Pancreas (tissue), 10 donors: ENCODE measurements at regions not wholly inside any gene's neighbourhood (a gene's known extent, or its start where the extent isn't known, plus 50 kb on each side); places are given as distances from the start of the nearest gene placed in this dataset.
A peak's percentile ranks its signal among the peaks of the same experiment; 100 is the strongest.

ENCODE experiments used
- ATAC-seq, 4 donors: fragments of 200-7000 bp; cut with Tn5 transposase; one replicate each; pipeline versions ENCODE4 v1.8.0 to v1.9.1; 2020; ENCODE audit warnings: mild to moderate bottlenecking in 4 of 4, moderate library complexity in 4 of 4
- DNase-seq, 6 donors: peaks; one replicate each; pipeline ENCODE4 v3.0.0-alpha.2; 2020
- FAIRE-seq: peaks from 2 replicates; lab custom pipeline; 2012; peaks lifted over from hg19 to GRCh38; lab: Jason Lieb, UNC
- H3K27ac ChIP-seq, 4 donors: fragments of 200-600 bp; sonication (generic); 1 replicate in 3 of 4; 2 replicates in 1 of 4; pipeline versions ENCODE4 v1.5.0 to v1.8.0; 2020
- H3K27me3 ChIP-seq, 4 donors: fragments of 200-600 bp; one replicate each; pipeline ENCODE4 v1.8.0; 2021
- H3K36me3 ChIP-seq, 3 donors: fragments of 200-600 bp; sonication (generic) in 1 of 3; one replicate each; pipeline versions ENCODE4 v1.5.0 to v1.8.0; 2020 to 2021
- H3K4me1 ChIP-seq, 3 donors: fragments of 200-600 bp; one replicate each; pipeline ENCODE4 v1.8.0; 2021
- H3K4me3 ChIP-seq, 4 donors: fragments of 200-600 bp; sonication (generic) in 2 of 4; one replicate each; pipeline versions ENCODE4 v1.5.0 to v1.8.0; 2020 to 2021
- H3K9me3 ChIP-seq, 4 donors: fragments of 200-600 bp; one replicate each; pipeline ENCODE4 v1.8.0; 2021
- WGBS, 2 donors: extraction: QIAGEN DNeasy Blood & Tissue Kit; methylation state at CpG; one replicate each; pipeline ENCODE4 v1.1.7; 2013; 5-methylcytosine and 5-hydroxymethylcytosine counted together
- intact Hi-C, 3 donors: fragments of 100-400 bp; cut with DNase I; formaldehyde crosslinking; loops; one replicate each; pipeline versions ENCODE4 v1.11.1 to v1.14.2; 2022
- TF ChIP-seq, protein P1 (sequence below), 4 donors: fragments of 200-600 bp; sonication (generic) in 3 of 4; IDR thresholded peaks; one replicate each; pipeline versions ENCODE4 v1.5.0 to v1.8.0; 2021; ENCODE audit warnings: antibody characterized with exemption in 4 of 4
- donor health status: healthy with polysubstance abuse.
- donor health status: DM: no; HTN: no; CAD: no; lungs with moderate emphysema.
- donor health status: DM: no; HTN: no; CAD: no.
- donor health status: control.
- donor health status: control.
- donor health status: Bipolar disorder and iron deficiency.
- donor health status: DM: yes; HTN: yes; CAD: no.
- donor health status: DM: no; HTN: no; CAD: no.
- donor health status: DM: no; HTN: no; CAD: no.
- donor health status: DM: yes; HTN: yes; CAD: no.

DNA sequence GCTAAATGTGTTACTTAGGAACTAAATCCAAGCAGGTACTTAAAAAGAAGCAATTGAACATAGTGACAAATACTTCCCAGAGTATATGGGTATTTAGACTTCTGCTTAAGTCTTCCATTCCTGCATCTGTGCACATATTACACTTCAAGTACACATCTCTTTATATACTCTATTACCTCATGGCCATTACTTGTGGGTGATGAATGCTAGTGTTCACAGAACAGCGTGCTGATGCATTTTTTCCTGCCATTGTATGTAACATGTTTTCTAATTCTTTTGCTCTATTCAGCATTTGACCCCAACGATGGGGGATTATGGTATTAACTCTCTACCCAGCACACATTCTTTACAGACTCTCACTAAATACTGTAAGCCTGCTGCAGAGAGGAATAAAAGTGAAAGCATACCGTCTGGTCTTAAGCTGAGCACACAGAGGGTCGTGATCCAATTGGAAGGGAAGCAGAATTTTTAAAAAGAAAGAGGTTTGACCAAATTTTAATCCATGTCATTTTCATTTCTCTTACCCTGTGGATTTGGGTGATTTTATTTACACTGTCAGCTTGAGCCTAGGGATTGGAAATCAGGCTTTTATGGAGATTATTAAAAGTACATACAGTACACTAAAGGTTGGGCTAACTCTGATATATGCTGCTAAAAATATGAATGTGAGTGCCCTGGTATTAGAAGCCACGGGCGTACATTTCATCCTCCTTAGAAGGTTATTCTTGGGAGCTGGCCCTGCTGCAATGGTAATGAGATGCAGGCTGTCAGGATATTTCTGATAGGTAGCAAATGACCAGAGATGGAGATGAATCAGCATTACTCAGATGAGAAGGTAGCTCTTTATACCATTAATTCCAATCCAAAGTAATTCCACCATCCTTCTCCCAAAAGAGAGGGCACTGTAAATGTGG, 95.5 kb upstream of the PROX1 start:
- H3K27me3 ChIP-seq = peaks cover 0 to 3% (median 0%) of the 10 kb centered on the region in 4 donors
- 74 to 80% methylated on average over 6 of the region's 6 CpGs for WGBS, 2 donors
- H3K36me3 ChIP-seq = no peaks in the 10 kb centered on the region
- FAIRE-seq (no peak), ATAC-seq (no peak), DNase-seq (no peak)
- no peaks in the 10 kb centered on the region for H3K4me1 ChIP-seq
- H3K4me3 ChIP-seq = no peak overlapping the region
- intact Hi-C loops = no loop called here
- no peaks in the 10 kb centered on the region for H3K9me3 ChIP-seq
- no peak overlapping the region for H3K27ac ChIP-seq
- TF ChIP-seq, protein P1, sequence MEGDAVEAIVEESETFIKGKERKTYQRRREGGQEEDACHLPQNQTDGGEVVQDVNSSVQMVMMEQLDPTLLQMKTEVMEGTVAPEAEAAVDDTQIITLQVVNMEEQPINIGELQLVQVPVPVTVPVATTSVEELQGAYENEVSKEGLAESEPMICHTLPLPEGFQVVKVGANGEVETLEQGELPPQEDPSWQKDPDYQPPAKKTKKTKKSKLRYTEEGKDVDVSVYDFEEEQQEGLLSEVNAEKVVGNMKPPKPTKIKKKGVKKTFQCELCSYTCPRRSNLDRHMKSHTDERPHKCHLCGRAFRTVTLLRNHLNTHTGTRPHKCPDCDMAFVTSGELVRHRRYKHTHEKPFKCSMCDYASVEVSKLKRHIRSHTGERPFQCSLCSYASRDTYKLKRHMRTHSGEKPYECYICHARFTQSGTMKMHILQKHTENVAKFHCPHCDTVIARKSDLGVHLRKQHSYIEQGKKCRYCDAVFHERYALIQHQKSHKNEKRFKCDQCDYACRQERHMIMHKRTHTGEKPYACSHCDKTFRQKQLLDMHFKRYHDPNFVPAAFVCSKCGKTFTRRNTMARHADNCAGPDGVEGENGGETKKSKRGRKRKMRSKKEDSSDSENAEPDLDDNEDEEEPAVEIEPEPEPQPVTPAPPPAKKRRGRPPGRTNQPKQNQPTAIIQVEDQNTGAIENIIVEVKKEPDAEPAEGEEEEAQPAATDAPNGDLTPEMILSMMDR (IDR thresholded peaks at IDR 0.05) = no peak

DNA sequence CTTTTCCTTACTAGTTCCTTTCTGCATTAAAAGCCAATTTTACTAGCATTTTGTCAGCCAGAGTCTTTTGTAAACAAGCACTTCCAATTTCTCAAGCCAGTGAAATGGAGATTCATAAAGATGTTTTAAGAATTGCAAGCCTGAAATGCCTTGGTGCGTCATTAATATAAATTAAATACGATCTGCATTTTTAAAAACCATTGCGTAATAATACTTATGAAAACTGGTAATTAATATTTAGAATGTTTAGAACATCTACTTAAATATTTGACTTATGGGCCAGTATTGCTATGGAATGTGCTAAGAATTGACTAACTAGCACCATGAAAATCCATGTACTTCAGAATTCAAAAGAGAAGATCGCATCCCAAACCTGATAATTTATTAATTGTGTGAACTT, 89.1 kb upstream of the PROX1 start:
- 92 to 98% methylated on average over 4 of the region's 4 CpGs for WGBS, 2 donors
- H3K4me1 ChIP-seq = no peaks in the 10 kb centered on the region
- intact Hi-C loops = no loop called here
- FAIRE-seq (no peak), ATAC-seq (no peak), DNase-seq (no peak)
- peaks cover 0 to 3% (median 0%) of the 10 kb centered on the region in 4 donors for H3K27me3 ChIP-seq
- TF ChIP-seq, protein P1 (IDR thresholded peaks at IDR 0.05) = no peak
- H3K36me3 ChIP-seq = no peaks in the 10 kb centered on the region
- no peaks in the 10 kb centered on the region for H3K9me3 ChIP-seq
- no peak overlapping the region for H3K27ac ChIP-seq
- no peak overlapping the region for H3K4me3 ChIP-seq

DNA sequence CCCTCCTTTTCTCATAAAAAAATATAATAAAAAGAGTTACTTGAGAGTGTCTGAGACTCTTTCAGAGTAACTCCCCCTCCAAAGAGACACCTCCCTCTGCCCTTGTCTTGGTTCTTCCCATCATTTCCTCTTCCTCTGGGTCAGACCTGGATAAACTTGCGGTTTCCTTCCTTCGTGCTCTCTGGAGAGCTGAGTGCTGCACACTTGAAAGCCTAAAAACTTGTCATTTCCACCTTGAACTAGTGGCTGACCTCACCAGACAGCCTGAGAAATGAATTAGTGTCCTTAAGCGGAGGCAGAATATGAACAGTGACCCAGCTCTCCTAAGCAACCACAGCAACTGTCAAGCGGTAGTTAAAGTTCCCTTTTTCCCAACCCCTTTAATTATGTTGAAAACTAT, 88.4 kb upstream of the PROX1 start:
- Histone ChIP-seq H3K4me1 (no peaks in the 10 kb centered on the region), H3K36me3 (no peaks in the 10 kb centered on the region), H3K27ac (no peak overlapping the region), H3K27me3 (peaks cover 0 to 3% (median 0%) of the 10 kb centered on the region in 4 donors), H3K4me3 (no peak overlapping the region), H3K9me3 (no peaks in the 10 kb centered on the region)
- WGBS, 2 donors = 83 to 87% methylated on average over 4 of the region's 4 CpGs
- TF ChIP-seq, protein P1 (IDR thresholded peaks at IDR 0.05) = no peak
- ATAC-seq = no peak
- DNase-seq = no peak
- no peak for FAIRE-seq
- intact Hi-C loops = no loop called here

DNA sequence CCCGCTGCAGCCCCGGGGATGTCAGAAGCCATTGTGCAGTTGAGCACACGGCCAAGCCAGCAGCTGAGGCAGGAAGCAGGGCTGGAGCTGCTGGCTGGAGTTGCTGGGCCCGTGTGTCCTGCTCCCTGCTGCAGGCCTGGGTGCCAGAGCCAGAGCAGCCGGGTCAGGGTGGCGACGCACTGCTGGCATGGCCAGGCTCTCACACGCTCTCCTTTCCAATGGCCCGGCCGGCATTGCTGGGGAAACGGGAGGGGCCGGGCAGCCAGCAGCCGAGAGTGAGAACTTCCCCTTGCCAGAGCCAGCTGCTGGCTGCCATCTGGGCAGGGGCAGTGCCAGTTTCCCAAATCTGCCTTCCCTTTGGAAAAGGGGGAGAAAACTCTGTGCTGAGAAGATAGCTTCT, 82.4 kb upstream of the PROX1 start:
- H3K27ac ChIP-seq = no peak overlapping the region
- no peaks in the 10 kb centered on the region for H3K36me3 ChIP-seq
- WGBS, 2 donors = 72 to 78% methylated on average over 13 of the region's 13 CpGs
- DNase-seq (peak in 2 of 6 donors; percentile 19 to 39), FAIRE-seq (no peak), ATAC-seq (peak in 1 of 4 donors; percentile 37)
- H3K4me3 ChIP-seq = no peak overlapping the region
- no peaks in the 10 kb centered on the region for H3K9me3 ChIP-seq
- intact Hi-C loops = no loop called here
- TF ChIP-seq, protein P1 (IDR thresholded peaks at IDR 0.05) = no peak
- no peaks in the 10 kb centered on the region for H3K27me3 ChIP-seq
- H3K4me1 ChIP-seq = no peaks in the 10 kb centered on the region

DNA sequence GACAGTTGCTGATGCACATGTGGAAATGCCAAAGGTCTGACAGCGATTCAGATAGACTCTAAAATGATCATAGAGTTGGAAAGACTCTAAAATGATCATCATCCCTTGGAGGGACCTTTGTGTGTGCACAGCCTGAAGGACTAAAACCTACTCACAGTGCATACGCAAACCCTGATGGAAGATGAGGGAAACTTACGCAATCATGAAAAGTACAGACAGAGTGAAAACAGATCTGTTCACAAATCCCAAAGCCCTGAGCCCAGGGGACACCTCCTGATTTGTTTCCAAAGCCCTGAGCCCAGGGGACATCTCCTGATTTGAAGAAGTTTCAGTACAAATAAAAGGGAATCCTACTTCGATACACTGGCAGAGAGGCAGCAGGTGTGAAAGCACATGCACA, 79.3 kb upstream of the PROX1 start:
- Histone ChIP-seq H3K27ac (no peak overlapping the region), H3K36me3 (no peaks in the 10 kb centered on the region), H3K4me1 (no peaks in the 10 kb centered on the region), H3K4me3 (no peak overlapping the region), H3K9me3 (no peaks in the 10 kb centered on the region), H3K27me3 (no peaks in the 10 kb centered on the region)
- no peak for ATAC-seq
- TF ChIP-seq, protein P1 (IDR thresholded peaks at IDR 0.05) = no peak
- 97 to 98% methylated on average over 4 of the region's 4 CpGs for WGBS, 2 donors
- no peak for DNase-seq
- intact Hi-C loops = no loop called here
- no peak for FAIRE-seq
